ENCODE measurements at regions not wholly inside any gene's neighbourhood (a gene's known extent, or its start where the extent isn't known, plus 50 kb on each side); places are given as distances from the start of the nearest gene placed in this dataset.

- no peak for ATAC-seq
- DNase-seq, result no peak
- intact Hi-C loops (cut with micrococcal nuclease), result no loop called here
Observed at GRCh38 chr18:4871197-4871596, 325.9 kb downstream of the AKAIN1 start.

- ATAC-seq (no peak), DNase-seq (no peak)
- intact Hi-C loops (cut with micrococcal nuclease), result no loop called here
Observed at GRCh38 chr18:4870177-4870773, 326.8 kb downstream of the AKAIN1 start.

GRCh38 chr18:4869155-4869554 lies 327.9 kb downstream of the AKAIN1 start:
- DNase-seq (no peak), ATAC-seq (no peak)
- intact Hi-C loops (cut with micrococcal nuclease), result no loop called here

GRCh38 chr18:4858379-4859127 lies 338.5 kb downstream of the AKAIN1 start:
- intact Hi-C loops (cut with micrococcal nuclease), result no loop called here
- ATAC-seq (no peak), DNase-seq (no peak)

- intact Hi-C loops (cut with micrococcal nuclease), result no loop called here
- DNase-seq, result no peak
- no peak for ATAC-seq
Observed at GRCh38 chr18:4854671-4855070, 342.4 kb downstream of the AKAIN1 start.

- ATAC-seq, result no peak
- intact Hi-C loops (cut with micrococcal nuclease), result no loop called here
- DNase-seq, result no peak
Observed at GRCh38 chr18:4851301-4851976, 345.6 kb downstream of the AKAIN1 start.

- ATAC-seq, result no peak
- no peak for DNase-seq
- intact Hi-C loops (cut with micrococcal nuclease), result no loop called here
Observed at GRCh38 chr18:4847056-4847455, 350.0 kb downstream of the AKAIN1 start.

GRCh38 chr18:4844320-4844719 lies 352.7 kb downstream of the AKAIN1 start:
- intact Hi-C loops (cut with micrococcal nuclease), result no loop called here
- no peak for ATAC-seq
- DNase-seq, result no peak

GRCh38 chr18:4843771-4844170 lies 353.3 kb downstream of the AKAIN1 start:
- ATAC-seq (no peak), DNase-seq (no peak)
- intact Hi-C loops (cut with micrococcal nuclease), result no loop called here

- intact Hi-C loops (cut with micrococcal nuclease), result no loop called here
- ATAC-seq (no peak), DNase-seq (no peak)
Observed at GRCh38 chr18:4842751-4843150, 354.3 kb downstream of the AKAIN1 start.

- intact Hi-C loops (cut with micrococcal nuclease), result no loop called here
- no peak for DNase-seq
Observed at GRCh38 chr18:4842287-4842686, 354.8 kb downstream of the AKAIN1 start.

GRCh38 chr18:4839639-4840038 lies 357.4 kb downstream of the AKAIN1 start:
- intact Hi-C loops (cut with micrococcal nuclease), result no loop called here
- no peak for DNase-seq
- no peak for ATAC-seq

More at GRCh38 chr18:4842287-4842686, 354.8 kb downstream of the AKAIN1 start:
- ATAC-seq, result no peak

- ATAC-seq, result no peak
- DNase-seq, result no peak
- intact Hi-C loops (cut with micrococcal nuclease), result no loop called here
Observed at GRCh38 chr18:4836141-4836540, 360.9 kb downstream of the AKAIN1 start.

- ATAC-seq, result no peak
- no peak for DNase-seq
- intact Hi-C loops (cut with micrococcal nuclease), result no loop called here
Observed at GRCh38 chr18:4831791-4832375, 365.2 kb downstream of the AKAIN1 start.

GRCh38 chr18:4831127-4831526 lies 365.9 kb downstream of the AKAIN1 start:
- intact Hi-C loops (cut with micrococcal nuclease), result no loop called here

GRCh38 chr18:4823091-4823490 lies 368.0 kb upstream of the DLGAP1 start:
- intact Hi-C loops (cut with micrococcal nuclease), result no loop called here
- no peak for ATAC-seq
- DNase-seq, result no peak

More at GRCh38 chr18:4831127-4831526, 365.9 kb downstream of the AKAIN1 start:
- ATAC-seq (no peak), DNase-seq (no peak)

GRCh38 chr18:4821801-4822200 lies 366.7 kb upstream of the DLGAP1 start:
- intact Hi-C loops (cut with micrococcal nuclease), result no loop called here
- ATAC-seq, result no peak
- DNase-seq, result no peak

GRCh38 chr18:4817665-4818064 lies 362.6 kb upstream of the DLGAP1 start:
- intact Hi-C loops (cut with micrococcal nuclease), result no loop called here
- DNase-seq (no peak), ATAC-seq (no peak)

GRCh38 chr18:4813708-4814107 lies 358.6 kb upstream of the DLGAP1 start:
- intact Hi-C loops (cut with micrococcal nuclease), result no loop called here
- no peak for DNase-seq
- no peak for ATAC-seq

GRCh38 chr18:4808891-4809290 lies 353.8 kb upstream of the DLGAP1 start:
- ATAC-seq (no peak), DNase-seq (no peak)
- intact Hi-C loops (cut with micrococcal nuclease), result no loop called here
